ENCODE measurements at regions not wholly inside any gene's neighbourhood (a gene's known extent, or its start where the extent isn't known, plus 50 kb on each side); places are given as distances from the start of the nearest gene placed in this dataset.

GRCh38 chr17:74117087-74117698, 86.3 kb upstream of the RPL38 start:
- no peak overlapping the region for H3K4me3 ChIP-seq
- 76 to 81% methylated on average over 15 to 21 of the region's 21 CpGs for WGBS, 2 donors (ENCODE audit: low coverage in 1 of 2)
- H3K4me1 ChIP-seq, result no peaks in the 10 kb centered on the region
- intact Hi-C loops (cut with DNase I; ENCODE audit: low total_unique reads), result no loop called here
- H3K36me3 ChIP-seq, result no peaks in the 10 kb centered on the region
- H3K27me3 ChIP-seq, result peaks cover 15% of the 10 kb centered on the region
- TF ChIP-seq POLR2A (IDR thresholded peaks at IDR 0.05), result no peak
- no peak for TF ChIP-seq POLR2AphosphoS5 (IDR thresholded peaks at IDR 0.05)
- no peak for TF ChIP-seq EP300 (IDR thresholded peaks at IDR 0.05; ENCODE audit: low read depth)
- no peak for TF ChIP-seq CTCF (IDR thresholded peaks at IDR 0.05)
- DNase-seq, result no peak
- in situ Hi-C loops (cut with MboI; ENCODE audit: low pct_ligation_motif_present in 1 of 4, low pct_unique_long_range_greater_than_20kb in 1 of 4, low sequenced_read_pairs in 3 of 4), result no loop called here
- no peak overlapping the region for H3K27ac ChIP-seq
- H3K9me3 ChIP-seq, result no peaks in the 10 kb centered on the region

- no peak for DNase-seq
- WGBS, 2 donors (ENCODE audit: low coverage in 1 of 2), result 79 to 82% methylated on average over 2 to 5 of the region's 5 CpGs
- intact Hi-C loops (cut with DNase I; ENCODE audit: low total_unique reads) (no loop called here), in situ Hi-C loops (cut with MboI; ENCODE audit: low pct_ligation_motif_present in 1 of 4, low pct_unique_long_range_greater_than_20kb in 1 of 4, low sequenced_read_pairs in 3 of 4) (no loop called here)
- no peak overlapping the region for H3K27ac ChIP-seq
- no peaks in the 10 kb centered on the region for H3K9me3 ChIP-seq
- no peaks in the 10 kb centered on the region for H3K36me3 ChIP-seq
- peaks cover 15% of the 10 kb centered on the region for H3K27me3 ChIP-seq
- H3K4me3 ChIP-seq, result no peak overlapping the region
- no peaks in the 10 kb centered on the region for H3K4me1 ChIP-seq
- TF ChIP-seq POLR2A (IDR thresholded peaks at IDR 0.05) (no peak), EP300 (IDR thresholded peaks at IDR 0.05; ENCODE audit: low read depth) (no peak), CTCF (IDR thresholded peaks at IDR 0.05) (no peak), POLR2AphosphoS5 (IDR thresholded peaks at IDR 0.05) (no peak)
Measured at GRCh38 chr17:74117999-74118421, 85.5 kb upstream of the RPL38 start.

- intact Hi-C loops (cut with DNase I; ENCODE audit: low total_unique reads), result no loop called here
- DNase-seq, result no peak
- H3K4me1 ChIP-seq, result no peaks in the 10 kb centered on the region
- no peak overlapping the region for H3K4me3 ChIP-seq
- WGBS, 2 donors (ENCODE audit: low coverage in 1 of 2), result 60 to 68% methylated on average over 4 to 8 of the region's 8 CpGs
- peaks cover 15% of the 10 kb centered on the region for H3K27me3 ChIP-seq
- H3K9me3 ChIP-seq, result no peaks in the 10 kb centered on the region
- in situ Hi-C loops (cut with MboI; ENCODE audit: low pct_ligation_motif_present in 1 of 4, low pct_unique_long_range_greater_than_20kb in 1 of 4, low sequenced_read_pairs in 3 of 4), result no loop called here
- TF ChIP-seq POLR2AphosphoS5 (IDR thresholded peaks at IDR 0.05) (no peak), CTCF (IDR thresholded peaks at IDR 0.05) (peak in 2 of 5 experiments; percentile 4 to 7)
- no peak overlapping the region for H3K27ac ChIP-seq
- H3K36me3 ChIP-seq, result no peaks in the 10 kb centered on the region
Measured at GRCh38 chr17:74118504-74118903, 85.0 kb upstream of the RPL38 start.

- H3K9me3 ChIP-seq, result no peaks in the 10 kb centered on the region
- H3K4me3 ChIP-seq, result no peak overlapping the region
- DNase-seq, result no peak
- intact Hi-C loops (cut with DNase I; ENCODE audit: low total_unique reads), result no loop called here
- WGBS, 2 donors (ENCODE audit: low coverage in 1 of 2), result 91% methylated on average over 16 of the region's 16 CpGs; no CpG with 5 or more reads in 1 of the 2 donors
- in situ Hi-C loops (cut with MboI; ENCODE audit: low pct_ligation_motif_present in 1 of 4, low pct_unique_long_range_greater_than_20kb in 1 of 4, low sequenced_read_pairs in 3 of 4), result no loop called here
- no peaks in the 10 kb centered on the region for H3K4me1 ChIP-seq
- peaks cover 12% of the 10 kb centered on the region for H3K27me3 ChIP-seq
- TF ChIP-seq CTCF (IDR thresholded peaks at IDR 0.05) (no peak), EP300 (IDR thresholded peaks at IDR 0.05; ENCODE audit: low read depth) (no peak), POLR2A (IDR thresholded peaks at IDR 0.05) (no peak), POLR2AphosphoS5 (IDR thresholded peaks at IDR 0.05) (no peak)
- H3K36me3 ChIP-seq, result no peaks in the 10 kb centered on the region
- no peak overlapping the region for H3K27ac ChIP-seq
Measured at GRCh38 chr17:74119049-74119580, 84.4 kb upstream of the RPL38 start.

All from transverse colon (tissue), 4 donors.